ENCODE measurements at regions not wholly inside any gene's neighbourhood (a gene's known extent, or its start where the extent isn't known, plus 50 kb on each side); places are given as distances from the start of the nearest gene placed in this dataset.

GRCh38 chr7:142431491-142431890 is 173.6 kb upstream of the PRSS58 start:
- TF ChIP-seq CTCF (IDR thresholded peaks at IDR 0.05): no peak
- Histone ChIP-seq H3K27ac (no peak overlapping the region), H3K36me3 (no peaks in the 10 kb centered on the region), H3K4me3 (no peak overlapping the region), H3K27me3 (no peaks in the 10 kb centered on the region), H3K9me3 (no peaks in the 10 kb centered on the region), H3K4me1 (no peaks in the 10 kb centered on the region)
- intact Hi-C loops (cut with DNase I): no loop called here
- DNase-seq (ENCODE audit: low spot score in 2 of 2): no peak

- H3K4me3 ChIP-seq: no peak overlapping the region
- no peak for DNase-seq (ENCODE audit: low spot score in 2 of 2)
- H3K9me3 ChIP-seq: no peaks in the 10 kb centered on the region
- intact Hi-C loops (cut with DNase I): loop anchor here (10.0 kb wide), 1 partner anchor 73 kb away; no protein-coding TSS in a partner anchor
- no peak for TF ChIP-seq CTCF (IDR thresholded peaks at IDR 0.05)
- no peaks in the 10 kb centered on the region for H3K36me3 ChIP-seq
- no peaks in the 10 kb centered on the region for H3K4me1 ChIP-seq
- H3K27ac ChIP-seq: no peak overlapping the region
- H3K27me3 ChIP-seq: no peaks in the 10 kb centered on the region
These were observed 170.2 kb upstream of the PRSS58 start for GRCh38 chr7:142428094-142428493.

- Histone ChIP-seq H3K4me3 (no peak overlapping the region), H3K9me3 (no peaks in the 10 kb centered on the region), H3K27ac (no peak overlapping the region), H3K36me3 (no peaks in the 10 kb centered on the region), H3K27me3 (no peaks in the 10 kb centered on the region), H3K4me1 (no peaks in the 10 kb centered on the region)
- intact Hi-C loops (cut with DNase I): loop anchor here (10.0 kb wide), 1 partner anchor 70 kb away; no protein-coding TSS in a partner anchor
- DNase-seq (ENCODE audit: low spot score in 2 of 2): no peak
- no peak for TF ChIP-seq CTCF (IDR thresholded peaks at IDR 0.05)
These were observed 167.4 kb upstream of the PRSS58 start for GRCh38 chr7:142425281-142425680.

- H3K36me3 ChIP-seq: no peaks in the 10 kb centered on the region
- intact Hi-C loops (cut with DNase I): loop anchor here (10.0 kb wide), 1 partner anchor 68 kb away; no protein-coding TSS in a partner anchor
- no peaks in the 10 kb centered on the region for H3K27me3 ChIP-seq
- no peak for TF ChIP-seq CTCF (IDR thresholded peaks at IDR 0.05)
- H3K4me3 ChIP-seq: no peak overlapping the region
- no peaks in the 10 kb centered on the region for H3K4me1 ChIP-seq
- no peak for DNase-seq (ENCODE audit: low spot score in 2 of 2)
- H3K27ac ChIP-seq: no peak overlapping the region
- H3K9me3 ChIP-seq: no peaks in the 10 kb centered on the region
These were observed 164.8 kb upstream of the PRSS58 start for GRCh38 chr7:142422621-142423020.

- Histone ChIP-seq H3K27ac (no peak overlapping the region), H3K27me3 (no peaks in the 10 kb centered on the region), H3K4me3 (no peak overlapping the region), H3K36me3 (no peaks in the 10 kb centered on the region), H3K4me1 (no peaks in the 10 kb centered on the region), H3K9me3 (no peaks in the 10 kb centered on the region)
- no peak for TF ChIP-seq CTCF (IDR thresholded peaks at IDR 0.05)
- no peak for DNase-seq (ENCODE audit: low spot score in 2 of 2)
- intact Hi-C loops (cut with DNase I): loop anchor here (10.0 kb wide), 1 partner anchor 66 kb away; no protein-coding TSS in a partner anchor
These were observed 162.9 kb upstream of the PRSS58 start for GRCh38 chr7:142420554-142421362.

Data from ascending aorta (tissue), 2 donors.